ENCODE measurements at regions not wholly inside any gene's neighbourhood (a gene's known extent, or its start where the extent isn't known, plus 50 kb on each side); places are given as distances from the start of the nearest gene placed in this dataset.

GRCh38 chr4:149951152-149951900, 126.9 kb upstream of the DCLK2 start:
- H3K9me3 ChIP-seq (ENCODE audit: insufficient read depth, low read length), result no peaks in the 10 kb centered on the region
- no peaks in the 10 kb centered on the region for H3K79me2 ChIP-seq (ENCODE audit: insufficient read depth, low read length)
- no peak overlapping the region for H3K27ac ChIP-seq (ENCODE audit: low read depth, low read length)
- no peaks in the 10 kb centered on the region for H3F3A ChIP-seq (ENCODE audit: insufficient read depth)
- H3K27me3 ChIP-seq (ENCODE audit: low read length), result no peaks in the 10 kb centered on the region
- H3K36me3 ChIP-seq (ENCODE audit: low read length), result no peaks in the 10 kb centered on the region
- H3K9me2 ChIP-seq (replicated peaks; ENCODE audit: insufficient read depth, low read length), result no peaks in the 10 kb centered on the region
- no peak overlapping the region for H3K4me2 ChIP-seq (ENCODE audit: low read depth, low read length, poor library complexity, severe bottlenecking)
- H3K9ac ChIP-seq (ENCODE audit: low read length), result no peak overlapping the region
- no peak overlapping the region for H3K4me3 ChIP-seq (ENCODE audit: insufficient read depth, low read length, poor library complexity, severe bottlenecking)
- H4K20me1 ChIP-seq (ENCODE audit: low read depth, low read length), result no peaks in the 10 kb centered on the region
- TF ChIP-seq EZH2phosphoT487 (conservative IDR thresholded peaks at IDR 0.05; ENCODE audit: low read length), result no peak
- TF ChIP-seq, protein P1, sequence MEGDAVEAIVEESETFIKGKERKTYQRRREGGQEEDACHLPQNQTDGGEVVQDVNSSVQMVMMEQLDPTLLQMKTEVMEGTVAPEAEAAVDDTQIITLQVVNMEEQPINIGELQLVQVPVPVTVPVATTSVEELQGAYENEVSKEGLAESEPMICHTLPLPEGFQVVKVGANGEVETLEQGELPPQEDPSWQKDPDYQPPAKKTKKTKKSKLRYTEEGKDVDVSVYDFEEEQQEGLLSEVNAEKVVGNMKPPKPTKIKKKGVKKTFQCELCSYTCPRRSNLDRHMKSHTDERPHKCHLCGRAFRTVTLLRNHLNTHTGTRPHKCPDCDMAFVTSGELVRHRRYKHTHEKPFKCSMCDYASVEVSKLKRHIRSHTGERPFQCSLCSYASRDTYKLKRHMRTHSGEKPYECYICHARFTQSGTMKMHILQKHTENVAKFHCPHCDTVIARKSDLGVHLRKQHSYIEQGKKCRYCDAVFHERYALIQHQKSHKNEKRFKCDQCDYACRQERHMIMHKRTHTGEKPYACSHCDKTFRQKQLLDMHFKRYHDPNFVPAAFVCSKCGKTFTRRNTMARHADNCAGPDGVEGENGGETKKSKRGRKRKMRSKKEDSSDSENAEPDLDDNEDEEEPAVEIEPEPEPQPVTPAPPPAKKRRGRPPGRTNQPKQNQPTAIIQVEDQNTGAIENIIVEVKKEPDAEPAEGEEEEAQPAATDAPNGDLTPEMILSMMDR (IDR thresholded peaks at IDR 0.05; ENCODE audit: insufficient read depth, low read length, poor library complexity, severe bottlenecking), result no peak
- H2AFZ ChIP-seq (ENCODE audit: low read depth, low read length, severe bottlenecking), result no peak overlapping the region

DNA sequence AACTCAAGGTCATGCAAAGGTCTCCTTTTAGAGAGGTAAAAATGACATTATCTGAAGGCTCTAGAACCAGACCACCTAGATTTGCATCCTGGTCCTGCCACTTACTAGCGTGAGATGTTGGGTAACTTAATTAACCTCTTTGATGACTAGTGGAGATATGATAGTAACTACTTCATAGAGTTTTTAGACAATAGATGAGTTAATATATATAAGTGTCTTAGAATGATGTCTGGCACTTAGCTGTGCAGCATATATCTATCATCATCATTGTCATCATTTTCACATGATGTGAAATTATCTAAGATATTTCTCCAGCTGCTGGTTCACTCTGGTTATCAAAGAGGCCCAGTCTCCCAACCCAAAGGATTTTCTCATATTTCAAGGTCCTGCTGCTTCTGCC, 126.1 kb upstream of the DCLK2 start:
- H3F3A ChIP-seq (ENCODE audit: insufficient read depth), result no peaks in the 10 kb centered on the region
- no peaks in the 10 kb centered on the region for H3K9me2 ChIP-seq (replicated peaks; ENCODE audit: insufficient read depth, low read length)
- no peak overlapping the region for H2AFZ ChIP-seq (ENCODE audit: low read depth, low read length, severe bottlenecking)
- no peaks in the 10 kb centered on the region for H3K36me3 ChIP-seq (ENCODE audit: low read length)
- no peak overlapping the region for H3K4me2 ChIP-seq (ENCODE audit: low read depth, low read length, poor library complexity, severe bottlenecking)
- TF ChIP-seq, protein P1 (IDR thresholded peaks at IDR 0.05; ENCODE audit: insufficient read depth, low read length, poor library complexity, severe bottlenecking), result no peak
- TF ChIP-seq EZH2phosphoT487 (conservative IDR thresholded peaks at IDR 0.05; ENCODE audit: low read length), result no peak
- no peak overlapping the region for H3K27ac ChIP-seq (ENCODE audit: low read depth, low read length)
- no peaks in the 10 kb centered on the region for H4K20me1 ChIP-seq (ENCODE audit: low read depth, low read length)
- H3K4me3 ChIP-seq (ENCODE audit: insufficient read depth, low read length, poor library complexity, severe bottlenecking), result no peak overlapping the region
- no peak overlapping the region for H3K9ac ChIP-seq (ENCODE audit: low read length)
- no peaks in the 10 kb centered on the region for H3K9me3 ChIP-seq (ENCODE audit: insufficient read depth, low read length)
- no peaks in the 10 kb centered on the region for H3K79me2 ChIP-seq (ENCODE audit: insufficient read depth, low read length)
- H3K27me3 ChIP-seq (ENCODE audit: low read length), result no peaks in the 10 kb centered on the region

- H3K79me2 ChIP-seq (ENCODE audit: insufficient read depth, low read length), result no peaks in the 10 kb centered on the region
- no peaks in the 10 kb centered on the region for H3K9me2 ChIP-seq (replicated peaks; ENCODE audit: insufficient read depth, low read length)
- no peaks in the 10 kb centered on the region for H3K9me3 ChIP-seq (ENCODE audit: insufficient read depth, low read length)
- no peaks in the 10 kb centered on the region for H4K20me1 ChIP-seq (ENCODE audit: low read depth, low read length)
- H3K27ac ChIP-seq (ENCODE audit: low read depth, low read length), result no peak overlapping the region
- H2AFZ ChIP-seq (ENCODE audit: low read depth, low read length, severe bottlenecking), result no peak overlapping the region
- H3F3A ChIP-seq (ENCODE audit: insufficient read depth), result no peaks in the 10 kb centered on the region
- H3K9ac ChIP-seq (ENCODE audit: low read length), result no peak overlapping the region
- H3K27me3 ChIP-seq (ENCODE audit: low read length), result no peaks in the 10 kb centered on the region
- H3K36me3 ChIP-seq (ENCODE audit: low read length), result no peaks in the 10 kb centered on the region
- H3K4me3 ChIP-seq (ENCODE audit: insufficient read depth, low read length, poor library complexity, severe bottlenecking), result no peak overlapping the region
- H3K4me2 ChIP-seq (ENCODE audit: low read depth, low read length, poor library complexity, severe bottlenecking), result no peak overlapping the region
- TF ChIP-seq EZH2phosphoT487 (conservative IDR thresholded peaks at IDR 0.05; ENCODE audit: low read length), result no peak
- TF ChIP-seq, protein P1 (IDR thresholded peaks at IDR 0.05; ENCODE audit: insufficient read depth, low read length, poor library complexity, severe bottlenecking), result no peak
These were observed 125.5 kb upstream of the DCLK2 start for GRCh38 chr4:149952716-149953115.
